Right lobe of liver (tissue), 4 donors: ENCODE measurements at regions not wholly inside any gene's neighbourhood (a gene's known extent, or its start where the extent isn't known, plus 50 kb on each side); places are given as distances from the start of the nearest gene placed in this dataset.
"Not testable (repeated sequence)": the region's sequence is repeated elsewhere in the genome, so short reads cannot be mapped to it uniquely, and the experiment has no call there.

ENCODE experiments used
- POLR2A ChIP-seq: fragments of 450-650 bp; IDR thresholded peaks from one replicate; pipeline ENCODE4 v1.6.1; 2017; ENCODE audit warnings: antibody characterized with exemption, mild to moderate bottlenecking
- TF ChIP-seq, protein P1 (sequence below), 4 donors: fragments of 200-600 bp in 3 of 4; fragments of 450-650 bp in 1 of 4; IDR thresholded peaks; one replicate each; pipeline versions ENCODE4 v1.5.1 to v1.8.0; 2016 to 2022; ENCODE audit warnings: antibody characterized with exemption in 4 of 4, mild to moderate bottlenecking in 2 of 4
- donor health status: DM: no; HTN: no; CAD: no.
- donor health status: DM: no; HTN: no; CAD: no.
- donor health status: DM: no; HTN: yes; CAD: no.

DNA sequence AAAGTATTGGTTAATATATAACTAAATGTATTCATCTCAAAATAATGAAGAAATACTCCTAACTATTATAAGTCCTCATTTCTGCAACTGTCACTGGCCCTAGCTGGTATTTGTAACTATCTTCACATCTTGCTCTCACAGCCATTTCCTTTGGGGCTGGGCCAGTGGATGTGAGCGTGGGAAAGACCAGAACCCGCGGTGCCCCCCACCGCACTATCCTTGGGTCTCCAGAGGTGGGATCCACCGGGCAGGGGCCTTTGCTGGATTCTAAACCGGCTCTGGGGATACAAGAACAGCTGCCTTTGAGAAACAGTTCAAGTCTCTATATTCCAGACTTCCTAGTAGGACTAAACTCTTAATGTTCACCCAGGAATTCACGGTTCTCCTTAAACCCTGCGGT, 54.8 kb downstream of the PPIAL4C start:
- TF ChIP-seq, protein P1, sequence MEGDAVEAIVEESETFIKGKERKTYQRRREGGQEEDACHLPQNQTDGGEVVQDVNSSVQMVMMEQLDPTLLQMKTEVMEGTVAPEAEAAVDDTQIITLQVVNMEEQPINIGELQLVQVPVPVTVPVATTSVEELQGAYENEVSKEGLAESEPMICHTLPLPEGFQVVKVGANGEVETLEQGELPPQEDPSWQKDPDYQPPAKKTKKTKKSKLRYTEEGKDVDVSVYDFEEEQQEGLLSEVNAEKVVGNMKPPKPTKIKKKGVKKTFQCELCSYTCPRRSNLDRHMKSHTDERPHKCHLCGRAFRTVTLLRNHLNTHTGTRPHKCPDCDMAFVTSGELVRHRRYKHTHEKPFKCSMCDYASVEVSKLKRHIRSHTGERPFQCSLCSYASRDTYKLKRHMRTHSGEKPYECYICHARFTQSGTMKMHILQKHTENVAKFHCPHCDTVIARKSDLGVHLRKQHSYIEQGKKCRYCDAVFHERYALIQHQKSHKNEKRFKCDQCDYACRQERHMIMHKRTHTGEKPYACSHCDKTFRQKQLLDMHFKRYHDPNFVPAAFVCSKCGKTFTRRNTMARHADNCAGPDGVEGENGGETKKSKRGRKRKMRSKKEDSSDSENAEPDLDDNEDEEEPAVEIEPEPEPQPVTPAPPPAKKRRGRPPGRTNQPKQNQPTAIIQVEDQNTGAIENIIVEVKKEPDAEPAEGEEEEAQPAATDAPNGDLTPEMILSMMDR (IDR thresholded peaks at IDR 0.05), result not testable (repeated sequence)
- not testable (repeated sequence) for TF ChIP-seq POLR2A
